HEK293 (cell line): ENCODE measurements at regions not wholly inside any gene's neighbourhood (a gene's known extent, or its start where the extent isn't known, plus 50 kb on each side); places are given as distances from the start of the nearest gene placed in this dataset.
A peak's percentile ranks its signal among the peaks of the same experiment; 100 is the strongest.
"Not testable (repeated sequence)": the region's sequence is repeated elsewhere in the genome, so short reads cannot be mapped to it uniquely, and the experiment has no call there.

ENCODE experiments used
- CTCF ChIA-PET: fragments of 350-600 bp; formaldehyde crosslinking; extraction: SDS; loops from one replicate; lab custom pipeline; 2021; ENCODE audit warnings: antibody characterized with exemption; lab: Yijun Ruan, JAX
- POLR2A ChIA-PET: fragments of 300-600 bp; formaldehyde crosslinking; extraction: SDS; loops from one replicate; lab custom pipeline; 2020; ENCODE audit warnings: antibody characterized with exemption, inconsistent platforms; lab: Yijun Ruan, JAX
- H3K27ac ChIP-seq: fragments of 200-500 bp; sonication (Bioruptor generic); 2 replicates; pipeline ENCODE4 v1.5.1; 2014; ENCODE audit warnings: low read depth, low read length, control low read depth, inconsistent platforms; ENCODE audit errors: extremely low read depth
- H3K36me3 ChIP-seq, 2 experiments: fragments of 200-500 bp in 1 of 2; sonication (Bioruptor generic) in 1 of 2; 1 replicate in 1 of 2; 2 replicates in 1 of 2; pipeline ENCODE4 v1.5.1; 2014 to 2017; ENCODE audit warnings: inconsistent platforms in 2 of 2, low read length in 2 of 2; ENCODE audit not compliant: control insufficient read depth in 2 of 2, insufficient read depth in 1 of 2
- H3K4me1 ChIP-seq: fragments of 200-500 bp; sonication (Bioruptor generic); 2 replicates; pipeline ENCODE4 v1.5.1; 2014; ENCODE audit warnings: mild to moderate bottlenecking, low read length, inconsistent platforms; ENCODE audit not compliant: control insufficient read depth, insufficient read depth
- H3K4me3 ChIP-seq: 2 replicates; pipeline ENCODE4 v1.5.1; 2011; ENCODE audit warnings: low read depth, mild to moderate bottlenecking, control low read depth, low read length, moderate library complexity
- H3K9me3 ChIP-seq: fragments of 200-500 bp; sonication (Bioruptor generic); 2 replicates; pipeline ENCODE4 v1.5.1; 2014; ENCODE audit warnings: low read depth, low read length, inconsistent platforms; ENCODE audit not compliant: control insufficient read depth, insufficient read depth
- ZNF121 ChIP-seq: fragments of 450-650 bp; formaldehyde crosslinking; IDR thresholded peaks from 2 replicates; pipeline ENCODE4 v1.5.1; 2016; ENCODE audit warnings: missing biosample characterization, missing genetic modification characterization
- TF ChIP-seq, protein P1 (sequence below): fragments of 450-650 bp; formaldehyde crosslinking; optimal IDR thresholded peaks from 2 replicates; pipeline ENCODE3; 2016; ENCODE audit warnings: missing biosample characterization, mild to moderate bottlenecking, missing genetic modification characterization

DNA sequence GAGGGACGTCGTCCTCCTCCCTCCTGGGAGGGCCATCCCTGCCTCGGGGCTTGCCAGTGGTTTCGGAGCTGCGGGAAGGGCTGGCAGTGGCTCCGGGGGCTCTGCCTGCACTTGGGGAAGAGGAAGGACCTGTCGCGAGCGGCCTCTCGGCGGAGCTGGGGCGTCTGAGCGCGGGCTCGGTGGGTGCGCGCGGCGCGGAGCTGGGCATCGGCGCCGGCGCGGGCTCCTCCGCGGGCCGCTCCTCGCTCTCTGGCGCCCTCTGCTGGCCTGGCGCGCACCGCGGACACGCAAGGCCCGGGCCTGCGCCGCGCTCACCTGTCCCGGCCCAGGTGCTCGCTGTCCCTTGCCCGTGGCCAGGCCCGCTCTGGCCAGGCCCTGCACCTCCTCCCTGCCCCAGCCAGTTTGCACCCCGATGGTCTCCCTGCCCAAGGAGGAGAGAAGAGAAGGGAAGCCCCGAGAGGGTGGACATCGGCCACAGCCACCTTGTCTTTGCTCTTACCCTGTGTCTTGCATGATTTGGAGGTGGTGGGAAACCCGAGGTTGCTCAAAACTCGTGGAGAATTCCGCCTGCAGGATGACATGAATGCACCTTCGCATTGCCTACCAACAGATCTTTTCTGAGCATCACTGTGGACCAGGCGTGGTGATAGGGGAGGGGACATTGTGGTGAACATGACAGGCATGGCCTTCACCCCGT is 119.2 kb downstream of the OTOP1 start:
- peak overlapping the region; percentile 57 for H3K4me3 ChIP-seq
- TF ChIP-seq, protein P1, sequence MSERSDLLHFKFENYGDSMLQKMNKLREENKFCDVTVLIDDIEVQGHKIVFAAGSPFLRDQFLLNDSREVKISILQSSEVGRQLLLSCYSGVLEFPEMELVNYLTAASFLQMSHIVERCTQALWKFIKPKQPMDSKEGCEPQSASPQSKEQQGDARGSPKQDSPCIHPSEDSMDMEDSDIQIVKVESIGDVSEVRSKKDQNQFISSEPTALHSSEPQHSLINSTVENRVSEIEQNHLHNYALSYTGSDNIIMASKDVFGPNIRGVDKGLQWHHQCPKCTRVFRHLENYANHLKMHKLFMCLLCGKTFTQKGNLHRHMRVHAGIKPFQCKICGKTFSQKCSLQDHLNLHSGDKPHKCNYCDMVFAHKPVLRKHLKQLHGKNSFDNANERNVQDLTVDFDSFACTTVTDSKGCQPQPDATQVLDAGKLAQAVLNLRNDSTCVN = peak; percentile 79
- peak; percentile 98 for TF ChIP-seq ZNF121 (tag by site-specific recombination)
- H3K27ac ChIP-seq, H3K36me3 ChIP-seq, H3K4me1 ChIP-seq, H3K9me3 ChIP-seq, POLR2A ChIA-PET: not testable (repeated sequence)
- CTCF ChIA-PET = interaction anchor here (0.6 to 1.1 kb wide), 2 partner anchors 75 to 232 kb away, joined by 3 to 6 read pairs; no protein-coding TSS in a partner anchor

DNA sequence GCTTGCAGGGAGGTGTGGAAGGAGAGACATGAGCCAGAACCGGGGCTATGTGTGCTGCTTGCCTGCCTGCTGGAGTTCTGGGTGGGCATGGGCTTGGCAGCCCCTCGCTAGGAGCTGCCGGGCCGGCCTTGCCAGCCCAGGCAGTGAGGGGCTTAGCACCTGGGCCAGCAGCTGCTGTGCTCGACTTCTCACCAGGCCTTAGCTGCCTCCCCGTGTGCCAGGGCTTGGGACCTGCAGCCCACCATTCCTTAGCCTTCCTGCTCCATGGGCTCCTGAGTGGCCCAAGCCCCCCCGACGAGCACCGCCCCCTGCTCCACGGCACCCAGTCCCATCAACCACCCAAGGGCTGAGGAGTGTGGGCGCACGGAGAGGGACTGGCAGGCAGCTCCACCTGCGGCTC is 111.3 kb downstream of the OTOP1 start:
- H3K36me3 ChIP-seq, H3K4me1 ChIP-seq, H3K9me3 ChIP-seq, H3K4me3 ChIP-seq, H3K27ac ChIP-seq, CTCF ChIA-PET, POLR2A ChIA-PET: not testable (repeated sequence)

DNA sequence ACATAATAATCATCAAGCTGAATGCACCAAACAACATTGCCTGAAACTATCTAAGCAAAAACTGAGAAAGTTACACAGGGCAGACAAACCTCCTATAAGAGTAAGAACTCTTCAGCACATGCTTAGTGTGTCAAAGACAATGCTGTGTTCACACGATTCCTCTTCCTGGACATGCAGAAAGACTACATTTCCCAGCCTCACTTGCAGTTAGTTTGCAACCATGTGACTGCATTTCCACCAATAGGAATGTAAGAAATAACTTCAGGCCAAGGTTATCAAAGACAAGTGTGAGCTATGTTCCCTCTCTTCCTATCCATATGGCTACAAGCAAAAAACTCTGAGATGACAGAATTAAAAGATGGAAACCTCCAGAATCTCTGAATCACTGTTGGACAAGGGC is 109.8 kb downstream of the OTOP1 start:
- H3K4me1 ChIP-seq = not testable (repeated sequence)

DNA sequence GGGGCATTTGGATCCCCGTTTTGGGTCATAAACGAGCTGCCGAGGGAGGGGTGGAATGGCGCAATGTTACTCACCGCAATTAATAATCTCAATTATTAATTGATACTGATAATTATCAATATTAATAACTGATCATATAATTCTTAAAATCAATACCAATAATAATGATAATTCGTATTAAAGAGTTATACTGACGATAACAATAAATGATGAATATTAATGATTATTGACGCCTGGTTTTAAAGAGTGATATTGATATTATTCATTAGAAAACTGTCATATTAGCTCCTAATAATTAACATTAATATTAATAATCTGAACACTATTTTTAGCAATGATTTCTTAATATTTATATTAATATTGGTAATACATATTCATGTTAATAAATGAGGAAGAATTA is 92.4 kb downstream of the OTOP1 start:
- H3K27ac ChIP-seq, CTCF ChIA-PET, H3K4me1 ChIP-seq, H3K36me3 ChIP-seq, H3K4me3 ChIP-seq, H3K9me3 ChIP-seq, POLR2A ChIA-PET: not testable (repeated sequence)

More for the DNA sequence above, 109.8 kb downstream of the OTOP1 start:
- H3K4me3 ChIP-seq, H3K36me3 ChIP-seq, CTCF ChIA-PET, H3K27ac ChIP-seq, H3K9me3 ChIP-seq, POLR2A ChIA-PET: not testable (repeated sequence)

DNA sequence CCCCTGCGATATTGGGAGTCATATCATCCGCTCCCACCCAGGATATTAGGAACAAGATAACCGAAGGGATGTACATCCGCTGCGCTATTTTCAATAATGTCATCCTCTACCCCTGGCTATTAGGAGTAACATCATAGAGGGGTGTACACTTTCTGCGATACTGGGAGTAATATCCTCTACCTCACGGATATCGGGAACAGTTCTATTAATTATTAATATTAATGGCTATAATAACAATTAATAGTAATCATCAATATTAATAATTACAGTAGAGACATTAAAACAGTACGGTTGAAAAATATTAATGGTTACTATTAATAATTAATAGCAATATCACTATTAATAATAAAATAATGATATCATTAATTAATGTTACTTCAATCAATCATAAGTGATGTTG is 90.1 kb downstream of the OTOP1 start:
- H3K36me3 ChIP-seq, H3K27ac ChIP-seq, H3K4me1 ChIP-seq, H3K4me3 ChIP-seq, CTCF ChIA-PET, POLR2A ChIA-PET, H3K9me3 ChIP-seq: not testable (repeated sequence)
